ENCODE measurements at regions not wholly inside any gene's neighbourhood (a gene's known extent, or its start where the extent isn't known, plus 50 kb on each side); places are given as distances from the start of the nearest gene placed in this dataset.

DNA sequence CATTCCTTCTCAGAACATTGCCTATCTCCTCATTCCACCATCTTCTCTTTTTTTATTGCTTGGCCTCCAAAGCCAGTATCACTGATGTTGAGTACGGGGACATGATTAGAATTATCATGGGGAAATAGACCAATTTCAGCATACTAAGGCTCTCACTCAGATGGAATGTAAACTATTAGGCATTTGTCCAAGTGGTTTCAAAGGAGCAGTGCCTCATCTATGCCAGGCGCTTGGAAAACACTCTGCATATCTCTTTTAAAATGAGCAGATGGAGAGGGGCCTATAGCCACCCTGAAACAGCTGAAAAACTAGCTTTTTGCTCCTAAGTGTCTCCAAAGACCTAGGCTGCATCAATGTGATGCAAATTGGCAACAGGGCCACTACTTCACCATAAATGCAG, 150.8 kb upstream of the DIPK2B start:
- DNase-seq = no peak

DNA sequence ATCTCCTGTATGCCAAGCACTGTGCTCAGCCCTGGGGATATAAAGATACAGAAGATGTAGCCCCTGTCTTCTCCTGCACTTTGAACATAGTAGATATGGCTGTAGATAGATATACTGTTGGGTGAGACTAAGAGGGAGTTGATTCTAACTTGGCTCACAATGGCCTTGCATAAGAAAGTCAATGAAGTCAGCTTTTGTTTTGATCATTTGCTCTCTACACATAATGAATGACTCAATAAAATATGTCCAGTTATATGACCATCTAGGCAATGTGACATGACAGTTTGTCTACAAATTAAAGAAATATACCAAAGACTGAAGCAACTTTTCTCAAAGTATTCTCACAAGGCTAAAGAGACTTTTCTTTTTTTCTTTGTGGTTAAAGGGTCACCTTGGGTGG, 147.6 kb upstream of the DIPK2B start:
- no peak for DNase-seq

- DNase-seq = no peak
Observed at GRCh38 chrX:45347877-45348276, 147.2 kb upstream of the DIPK2B start.

DNA sequence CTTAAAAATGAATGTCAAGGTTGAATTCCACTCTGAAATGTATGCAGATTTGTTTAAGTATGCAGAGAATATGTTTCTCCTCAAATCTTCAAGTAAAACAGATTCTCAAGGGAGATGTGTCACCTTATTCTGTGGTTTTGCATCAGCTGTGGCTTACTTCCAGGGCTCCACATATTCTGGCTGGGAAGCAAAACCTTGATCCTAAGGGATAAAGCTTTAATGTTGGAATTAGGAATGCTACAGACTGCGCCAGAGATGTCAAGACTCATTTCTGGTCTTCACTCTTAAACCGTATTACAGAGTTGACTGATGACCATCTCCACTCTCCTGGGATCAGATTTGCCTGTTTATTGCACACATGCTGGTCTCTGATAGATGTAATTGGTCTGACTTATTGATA, 143.9 kb upstream of the DIPK2B start:
- no peak for DNase-seq

- DNase-seq = no peak
Observed at GRCh38 chrX:45329217-45329616, 128.5 kb upstream of the DIPK2B start.

GRCh38 chrX:45324941-45325340, 124.3 kb upstream of the DIPK2B start:
- no peak for DNase-seq

DNA sequence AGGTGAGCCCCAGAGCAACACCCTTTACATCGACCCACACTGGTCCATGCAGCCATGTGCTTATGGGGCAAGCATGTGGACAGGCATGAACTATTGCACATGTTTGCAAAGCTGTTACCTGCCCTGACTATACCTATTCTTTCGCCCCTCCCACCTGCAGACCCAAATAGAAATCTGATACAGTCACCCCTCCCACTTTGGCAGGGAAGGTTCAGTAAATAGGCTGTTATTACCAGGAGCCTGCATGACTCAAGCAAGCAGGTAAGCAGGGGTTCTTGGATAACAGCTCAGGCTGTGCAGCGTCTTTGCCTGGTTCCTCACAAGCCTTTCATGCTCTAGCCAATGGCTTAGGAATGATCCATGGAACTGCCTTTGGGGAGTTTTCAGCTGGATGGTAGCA, 122.7 kb upstream of the DIPK2B start:
- DNase-seq = peak; percentile 21

DNA sequence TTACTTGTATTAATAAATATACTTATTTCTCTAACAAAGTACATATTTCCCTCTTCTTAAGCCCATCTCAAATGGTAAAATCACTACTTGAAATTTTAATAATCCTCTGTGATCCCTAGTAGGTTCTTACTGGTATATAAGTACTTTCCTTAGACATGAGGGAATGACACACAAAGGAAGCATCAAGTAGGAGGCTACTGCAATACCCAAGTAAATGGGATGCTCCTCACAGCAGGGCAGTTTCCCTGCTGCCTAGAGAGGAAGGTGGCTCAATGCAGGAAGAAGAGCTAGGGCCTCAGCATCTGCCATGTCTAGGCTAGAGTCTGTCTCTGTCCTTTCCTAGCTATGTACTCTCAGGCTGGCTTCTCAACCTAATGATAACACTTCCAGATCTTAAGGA, 122.1 kb upstream of the DIPK2B start:
- DNase-seq = peak; percentile 42

DNA sequence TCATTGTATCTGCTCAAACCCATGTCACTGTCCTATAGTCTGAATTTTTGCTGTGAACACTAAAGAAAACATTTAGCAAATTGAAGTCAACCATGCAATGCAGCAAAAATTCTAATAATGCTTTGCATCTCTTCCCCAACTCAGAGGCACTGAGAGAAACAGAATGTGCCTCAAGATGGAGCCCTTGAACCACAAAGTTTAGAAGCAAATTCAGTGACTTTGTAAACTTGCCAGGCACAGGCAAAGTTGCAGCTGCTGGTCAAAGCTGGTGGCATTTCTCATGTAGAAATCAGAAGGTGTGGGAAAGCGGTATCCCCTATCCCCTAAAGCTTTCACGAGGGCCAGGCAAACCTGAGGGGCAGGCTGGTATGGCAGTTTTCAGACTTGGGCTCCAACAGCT, 121.7 kb upstream of the DIPK2B start:
- peak; percentile 79 for DNase-seq

- DNase-seq = no peak
Observed at GRCh38 chrX:45320191-45320590, 119.5 kb upstream of the DIPK2B start.

- DNase-seq = no peak
Observed at GRCh38 chrX:45309801-45310200, 109.1 kb upstream of the DIPK2B start.

GRCh38 chrX:45309096-45309495, 108.4 kb upstream of the DIPK2B start:
- DNase-seq = no peak

GRCh38 chrX:45306794-45307193, 106.1 kb upstream of the DIPK2B start:
- DNase-seq = no peak

- no peak for DNase-seq
Observed at GRCh38 chrX:45300638-45301037, 100.0 kb upstream of the DIPK2B start.

DNA sequence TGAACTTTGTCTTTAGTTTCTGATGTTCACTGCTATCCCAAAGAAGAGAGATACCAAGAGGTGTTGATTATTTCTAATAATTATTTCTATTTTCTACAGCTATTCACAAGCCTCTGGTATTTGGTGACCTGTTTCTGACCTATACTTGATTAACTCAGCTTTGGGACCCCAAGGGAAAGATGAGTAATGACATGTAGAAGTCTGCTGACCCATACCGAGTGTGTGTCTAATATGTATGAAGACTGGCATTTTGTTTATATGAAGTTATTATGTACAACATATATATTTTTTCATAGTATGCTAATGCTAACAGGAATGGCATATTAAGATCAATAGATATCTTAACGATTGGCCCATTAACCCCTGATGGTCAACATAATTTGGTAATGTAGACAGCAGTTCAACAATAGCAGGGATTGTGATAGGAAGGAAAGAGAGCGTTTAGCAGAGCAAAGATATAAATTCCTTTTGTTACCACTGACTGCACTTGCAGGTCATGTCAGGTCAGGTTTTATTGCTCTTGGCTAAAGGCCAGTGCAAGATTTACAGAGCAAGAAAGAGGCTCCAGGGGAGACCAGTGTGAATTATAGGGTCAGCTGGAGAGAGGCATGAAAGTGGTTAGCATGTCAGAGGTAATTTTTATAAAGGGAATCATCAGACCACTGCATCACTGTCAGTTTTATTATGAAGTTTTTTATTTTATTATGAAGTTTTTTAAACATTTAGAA, 94.7 kb upstream of the DIPK2B start:
- DNase-seq = peak; percentile 81

DNA sequence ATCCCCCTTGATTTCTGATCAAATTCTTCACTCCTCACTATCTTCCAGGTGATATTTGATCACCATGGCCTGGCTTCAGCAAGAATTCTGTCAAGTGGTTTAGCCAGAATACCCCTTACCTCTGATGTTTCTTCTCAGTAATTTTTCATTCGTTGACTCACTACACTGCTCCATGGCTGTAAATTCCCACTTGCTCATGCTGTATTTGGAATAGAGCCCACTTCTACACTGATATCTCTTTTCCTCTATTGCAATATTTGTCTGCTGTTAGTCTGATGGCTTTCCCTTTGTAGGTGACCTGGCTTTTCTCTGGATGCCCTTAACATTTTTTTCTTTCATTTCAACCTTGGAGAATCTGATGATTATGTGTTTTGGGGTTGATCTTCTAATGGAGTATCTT, 73.9 kb upstream of the DIPK2B start:
- peak; percentile 32 for DNase-seq

DNA sequence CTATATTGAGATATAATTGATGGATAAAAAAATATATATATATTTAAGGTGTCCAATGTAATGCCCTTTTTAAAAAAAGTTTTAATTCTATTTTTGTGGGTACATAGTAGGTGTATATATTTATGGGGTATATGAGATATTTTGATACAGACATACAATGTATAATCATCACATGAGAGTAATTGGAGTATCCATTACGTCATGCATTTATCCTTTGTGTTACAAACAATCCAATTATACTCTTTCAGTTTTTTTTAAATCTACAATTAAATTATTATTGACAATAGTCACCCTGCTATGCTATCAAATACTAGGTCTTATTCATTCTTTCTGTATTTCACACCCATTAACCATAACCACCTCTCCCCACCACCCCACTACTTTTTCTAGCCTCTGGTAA, 66.3 kb upstream of the DIPK2B start:
- DNase-seq = no peak

DNA sequence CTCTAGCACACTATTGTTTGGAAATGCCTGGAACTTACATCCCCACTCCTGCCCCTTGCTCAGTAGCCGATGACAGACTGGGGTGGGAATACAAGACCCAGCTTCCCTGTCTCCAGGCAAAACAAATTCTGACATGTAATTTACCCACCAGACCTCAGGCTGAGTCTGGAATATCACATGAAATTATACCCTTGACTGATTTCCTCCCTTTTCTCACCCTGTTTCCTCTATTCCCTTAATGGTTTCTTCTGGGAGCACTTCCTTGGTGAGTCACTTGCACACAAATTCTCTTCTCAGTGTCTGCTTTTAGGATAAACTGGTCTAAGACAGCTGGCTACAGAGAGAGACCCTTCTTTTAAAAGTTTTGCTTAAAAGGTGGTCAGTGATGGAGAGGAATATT, 65.8 kb upstream of the DIPK2B start:
- no peak for DNase-seq

- no peak for DNase-seq
Observed at GRCh38 chrX:45264865-45265264, 64.2 kb upstream of the DIPK2B start.

- no peak for DNase-seq
Observed at GRCh38 chrX:45261471-45261870, 60.8 kb upstream of the DIPK2B start.

DNA sequence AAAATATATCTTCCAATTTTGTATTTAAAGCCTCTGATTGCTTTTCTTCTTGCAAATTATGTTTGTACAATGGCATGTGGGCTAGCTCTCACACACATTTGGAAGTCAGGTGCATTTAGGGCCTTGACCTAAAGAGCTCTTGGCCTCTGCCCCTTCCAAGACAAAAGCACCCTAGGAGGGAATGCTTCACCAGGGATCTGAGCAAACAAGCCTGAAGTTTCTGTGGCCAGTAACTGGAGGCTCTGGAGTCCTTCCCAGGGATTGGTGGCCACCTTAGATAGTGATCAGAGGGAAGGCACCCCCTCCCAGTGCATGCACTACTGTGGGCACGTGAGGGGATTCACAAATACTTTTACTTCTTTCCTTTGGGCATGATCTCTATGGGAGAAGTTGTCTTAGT, 60.3 kb upstream of the DIPK2B start:
- DNase-seq = no peak

DNA sequence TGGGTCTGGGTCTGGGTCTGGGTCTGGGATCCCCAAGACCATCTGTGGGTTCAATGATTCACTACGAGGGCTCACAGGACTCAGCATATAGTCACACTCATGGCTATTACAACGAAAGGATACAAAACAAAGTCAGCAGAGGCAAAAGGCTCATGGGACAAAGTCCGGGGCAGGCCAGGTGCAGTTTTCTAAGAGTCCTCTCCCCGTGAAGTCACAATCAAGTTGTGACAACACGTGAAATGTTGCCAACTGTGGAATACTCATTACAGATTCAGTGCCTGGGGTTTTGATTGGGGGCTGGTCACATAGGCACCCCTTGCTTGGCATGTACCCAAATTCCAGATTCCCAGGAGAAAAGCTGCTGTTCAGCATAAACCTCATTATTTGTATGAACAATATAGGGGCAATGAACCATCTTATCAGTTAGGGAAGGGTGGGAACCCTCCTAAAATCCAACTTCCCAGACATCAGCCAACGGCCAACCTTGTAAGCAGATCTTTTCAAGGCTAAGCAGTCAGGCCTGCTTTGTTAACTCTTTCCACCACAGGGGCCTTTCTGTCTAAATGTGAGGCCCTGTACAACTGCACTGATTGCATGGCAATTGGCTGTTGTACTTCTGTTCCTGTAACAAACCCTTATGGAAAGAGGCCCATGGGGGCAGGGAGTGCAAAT, 58.2 kb upstream of the DIPK2B start:
- DNase-seq = no peak

Measured in DMS53 (cell line).